Keratinocyte (primary cell): ENCODE measurements at regions not wholly inside any gene's neighbourhood (a gene's known extent, or its start where the extent isn't known, plus 50 kb on each side); places are given as distances from the start of the nearest gene placed in this dataset.
A peak's percentile ranks its signal among the peaks of the same experiment; 100 is the strongest.

Source experiments
- DNase-seq: peaks from one replicate; pipeline ENCODE4 v3.0.0-alpha.2; 2011; ENCODE audit warnings: low read depth, missing footprints, low spot score
- FAIRE-seq: peaks from 2 replicates; lab custom pipeline; 2011; peaks lifted over from hg19 to GRCh38; lab: Jason Lieb, UNC
- H2AFZ ChIP-seq: 2 replicates; pipeline ENCODE4 v1.6.0; 2012; ENCODE audit warnings: low read length, control low read depth, inconsistent platforms; ENCODE audit not compliant: control insufficient read depth
- H3K27ac ChIP-seq: 2 replicates; pipeline ENCODE4 v1.5.1; 2011; ENCODE audit warnings: low read length; ENCODE audit not compliant: control insufficient read depth, insufficient read depth
- H3K27me3 ChIP-seq: 3 replicates; pipeline ENCODE4 v1.6.0; 2011; ENCODE audit warnings: low read length; ENCODE audit not compliant: control insufficient read depth, insufficient read depth; ENCODE audit errors: extremely low read depth
- H3K36me3 ChIP-seq, 2 experiments: 2 replicates in 1 of 2; 3 replicates in 1 of 2; pipeline ENCODE4 v1.5.1; 2011; ENCODE audit warnings: low read length in 2 of 2, mild to moderate bottlenecking in 1 of 2; ENCODE audit not compliant: control insufficient read depth in 2 of 2, insufficient read depth in 2 of 2; ENCODE audit errors: extremely low read depth in 1 of 2
- H3K4me1 ChIP-seq: 3 replicates; pipeline ENCODE4 v1.5.1; 2011; ENCODE audit warnings: low read length; ENCODE audit not compliant: control insufficient read depth, insufficient read depth; ENCODE audit errors: extremely low read depth
- H3K4me2 ChIP-seq: 3 replicates; pipeline ENCODE4 v1.6.0; 2011; ENCODE audit warnings: low read depth, low read length; ENCODE audit not compliant: control insufficient read depth, insufficient read depth; ENCODE audit errors: extremely low read depth
- H3K4me3 ChIP-seq, 3 experiments: fragments of 200-600 bp in 1 of 3; sonication (generic) in 1 of 3; 2 replicates in 2 of 3; 3 replicates in 1 of 3; pipeline ENCODE4 v1.5.1; 2011 to 2016; ENCODE audit warnings: low read length in 3 of 3, mild to moderate bottlenecking in 3 of 3, control low read depth in 2 of 3, inconsistent platforms in 1 of 3, low read depth in 1 of 3, mixed read lengths in 1 of 3, mixed run types in 1 of 3, moderate library complexity in 1 of 3; ENCODE audit not compliant: control insufficient read depth in 2 of 3, insufficient read depth in 2 of 3; ENCODE audit errors: extremely low read depth in 1 of 3
- H3K79me2 ChIP-seq: 2 replicates; pipeline ENCODE4 v1.6.0; 2012; ENCODE audit warnings: low read length; ENCODE audit not compliant: control insufficient read depth, insufficient read depth
- H3K9ac ChIP-seq: 3 replicates; pipeline ENCODE4 v1.6.0; 2011; ENCODE audit warnings: low read length; ENCODE audit not compliant: control insufficient read depth, insufficient read depth; ENCODE audit errors: extremely low read depth
- H3K9me1 ChIP-seq: 3 replicates; pipeline ENCODE4 v1.6.0; 2011; ENCODE audit warnings: low read length; ENCODE audit not compliant: control insufficient read depth, insufficient read depth; ENCODE audit errors: extremely low read depth
- H3K9me3 ChIP-seq: 2 replicates; pipeline ENCODE4 v1.5.1; 2012; ENCODE audit warnings: low read depth, low read length; ENCODE audit not compliant: control insufficient read depth
- H4K20me1 ChIP-seq: 3 replicates; pipeline ENCODE4 v1.6.0; 2011; ENCODE audit warnings: low read length; ENCODE audit not compliant: control insufficient read depth, insufficient read depth; ENCODE audit errors: extremely low read depth
- EZH2 ChIP-seq: IDR thresholded peaks from one replicate; pipeline ENCODE4 v1.6.1; 2012; ENCODE audit warnings: inconsistent platforms, mild to moderate bottlenecking, low read length, moderate library complexity
- dilution Hi-C: fragments of 300-500 bp; cut with MboI; formaldehyde crosslinking; loops from one replicate; pipeline ENCODE4 v1.7.0; 2020; ENCODE audit warnings: low sequenced_read_pairs; ENCODE audit not compliant: extremely low pct_ligation_motif_present
- TF ChIP-seq, protein P1 (sequence below), 3 experiments: IDR thresholded peaks in 1 of 3; conservative IDR thresholded peaks in 1 of 3; optimal IDR thresholded peaks in 1 of 3; 2 replicates in 2 of 3; 3 replicates in 1 of 3; pipeline versions ENCODE3 to v1.5.1; 2011; ENCODE audit warnings: low read length in 3 of 3, mild to moderate bottlenecking in 3 of 3, moderate library complexity in 2 of 3, control low read depth in 1 of 3, inconsistent platforms in 1 of 3; ENCODE audit not compliant: insufficient read depth in 2 of 3; ENCODE audit errors: extremely low read depth in 1 of 3

DNA sequence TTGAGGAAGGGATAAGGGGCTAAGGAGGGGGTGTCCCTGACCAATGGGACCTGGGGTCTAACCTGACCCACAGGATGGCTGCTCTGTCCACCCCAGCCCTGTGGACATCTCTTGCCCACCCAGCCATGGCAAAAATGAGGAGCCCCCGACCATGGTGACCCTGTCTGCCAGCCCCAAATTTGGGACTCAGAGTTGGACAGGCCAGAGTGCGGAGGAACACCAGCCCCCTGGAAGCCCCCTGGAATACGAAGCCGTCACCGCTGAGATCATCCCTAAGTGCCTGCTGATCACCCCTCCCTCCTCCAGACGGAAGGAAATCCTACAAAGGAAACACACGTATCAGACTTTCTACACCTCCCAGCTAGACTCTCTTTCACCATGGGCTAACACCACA lies 119.3 kb downstream of the SIK1 start:
- peak overlapping the region; percentile 55 for H3K4me2 ChIP-seq
- no peaks in the 10 kb centered on the region for H3K9me3 ChIP-seq
- H3K4me3 ChIP-seq: no peak overlapping the region
- no peaks in the 10 kb centered on the region for H3K79me2 ChIP-seq
- no peak for DNase-seq
- FAIRE-seq: peak; percentile 43
- H3K9ac ChIP-seq: peak overlapping the region; percentile 57
- peak overlapping the region; percentile 66 for H3K27ac ChIP-seq
- no peaks in the 10 kb centered on the region for H3K9me1 ChIP-seq
- dilution Hi-C loops: no loop called here
- H4K20me1 ChIP-seq: no peaks in the 10 kb centered on the region
- H2AFZ ChIP-seq: no peak overlapping the region
- H3K36me3 ChIP-seq: no peaks in the 10 kb centered on the region
- H3K4me1 ChIP-seq: peaks cover 37% of the 10 kb centered on the region
- TF ChIP-seq, protein P1, sequence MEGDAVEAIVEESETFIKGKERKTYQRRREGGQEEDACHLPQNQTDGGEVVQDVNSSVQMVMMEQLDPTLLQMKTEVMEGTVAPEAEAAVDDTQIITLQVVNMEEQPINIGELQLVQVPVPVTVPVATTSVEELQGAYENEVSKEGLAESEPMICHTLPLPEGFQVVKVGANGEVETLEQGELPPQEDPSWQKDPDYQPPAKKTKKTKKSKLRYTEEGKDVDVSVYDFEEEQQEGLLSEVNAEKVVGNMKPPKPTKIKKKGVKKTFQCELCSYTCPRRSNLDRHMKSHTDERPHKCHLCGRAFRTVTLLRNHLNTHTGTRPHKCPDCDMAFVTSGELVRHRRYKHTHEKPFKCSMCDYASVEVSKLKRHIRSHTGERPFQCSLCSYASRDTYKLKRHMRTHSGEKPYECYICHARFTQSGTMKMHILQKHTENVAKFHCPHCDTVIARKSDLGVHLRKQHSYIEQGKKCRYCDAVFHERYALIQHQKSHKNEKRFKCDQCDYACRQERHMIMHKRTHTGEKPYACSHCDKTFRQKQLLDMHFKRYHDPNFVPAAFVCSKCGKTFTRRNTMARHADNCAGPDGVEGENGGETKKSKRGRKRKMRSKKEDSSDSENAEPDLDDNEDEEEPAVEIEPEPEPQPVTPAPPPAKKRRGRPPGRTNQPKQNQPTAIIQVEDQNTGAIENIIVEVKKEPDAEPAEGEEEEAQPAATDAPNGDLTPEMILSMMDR (optimal IDR thresholded peaks at IDR 0.05 in 1 of 3, IDR thresholded peaks at IDR 0.05 in 1 of 3, conservative IDR thresholded peaks at IDR 0.05 in 1 of 3; ENCODE audit: extremely low read depth in 1 of 3, insufficient read depth in 2 of 3, low read length in 3 of 3): no peak
- no peaks in the 10 kb centered on the region for H3K27me3 ChIP-seq

DNA sequence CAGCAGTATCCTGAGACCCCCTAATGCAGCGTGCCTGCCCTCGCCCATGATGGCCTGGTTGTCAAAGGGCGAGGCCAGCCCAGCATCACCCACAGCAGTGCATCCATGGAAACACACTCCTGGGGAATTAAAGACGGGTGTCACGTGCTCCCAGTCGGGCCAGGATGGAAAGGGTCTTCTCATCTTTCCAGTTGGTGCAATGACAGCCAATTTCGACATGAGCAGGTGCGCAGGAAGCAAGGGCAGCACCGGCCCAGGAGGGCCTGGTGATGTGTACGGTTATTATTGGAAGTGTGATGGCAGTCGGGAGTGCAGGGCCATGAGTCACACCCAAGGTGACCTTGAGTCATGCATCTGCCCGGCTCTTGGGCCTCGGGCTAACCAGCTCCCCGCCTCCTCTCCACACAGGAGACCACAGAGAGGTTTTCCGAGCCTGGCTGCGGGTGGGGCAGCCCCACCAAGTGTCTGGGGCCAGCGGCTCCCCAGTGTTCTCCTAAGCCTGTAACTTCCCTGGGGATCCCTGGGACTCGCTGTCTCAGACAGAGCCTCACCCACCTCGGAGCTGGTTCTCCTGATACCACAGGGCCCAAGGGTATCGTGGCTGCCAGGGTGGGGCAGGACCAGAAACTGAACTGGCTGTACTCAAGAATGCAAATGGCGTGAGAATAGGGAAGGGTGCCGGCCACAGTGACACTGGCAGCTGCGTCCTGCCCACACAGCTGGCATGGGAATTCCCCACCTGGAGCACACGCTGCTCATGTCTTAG lies 119.8 kb downstream of the SIK1 start:
- Histone ChIP-seq H3K9me1 (no peaks in the 10 kb centered on the region), H3K27me3 (no peaks in the 10 kb centered on the region), H3K4me3 (no peak overlapping the region), H4K20me1 (no peaks in the 10 kb centered on the region), H3K4me1 (peaks cover 34% of the 10 kb centered on the region), H3K27ac (peak overlapping the region; percentile 66), H3K4me2 (peak overlapping the region; percentile 55), H3K36me3 (no peaks in the 10 kb centered on the region), H2AFZ (no peak overlapping the region), H3K9me3 (no peaks in the 10 kb centered on the region), H3K79me2 (no peaks in the 10 kb centered on the region), H3K9ac (peak overlapping the region; percentile 57)
- dilution Hi-C loops: no loop called here
- peak; percentile 69 for DNase-seq
- TF ChIP-seq EZH2: no peak
- TF ChIP-seq, protein P1 (optimal IDR thresholded peaks at IDR 0.05 in 1 of 3, IDR thresholded peaks at IDR 0.05 in 1 of 3, conservative IDR thresholded peaks at IDR 0.05 in 1 of 3; ENCODE audit: extremely low read depth in 1 of 3, insufficient read depth in 2 of 3, low read length in 3 of 3): no peak
- FAIRE-seq: peak; percentile 92
